HL-60 (cell line): ENCODE measurements at regions not wholly inside any gene's neighbourhood (a gene's known extent, or its start where the extent isn't known, plus 50 kb on each side); places are given as distances from the start of the nearest gene placed in this dataset.

Experiments used
- DNase-seq, 2 experiments: peaks; one replicate each; pipeline ENCODE4 v3.0.0-alpha.2; 2010 to 2020; ENCODE audit warnings: low read depth in 1 of 2, low spot score in 1 of 2
- H3K27ac ChIP-seq: fragments of 250-450 bp; sonication (Bioruptor Pico); replicated peaks from 2 replicates; pipeline ENCODE4 v1.5.1; 2020; ENCODE audit warnings: mild to moderate bottlenecking, moderate library complexity
- H3K27me3 ChIP-seq: fragments of 250-450 bp; sonication (Bioruptor Pico); 2 replicates; pipeline ENCODE4 v1.5.1; 2021; ENCODE audit warnings: mild to moderate bottlenecking, moderate library complexity; ENCODE audit not compliant: insufficient read depth, poor library complexity, severe bottlenecking
- H3K4me3 ChIP-seq: replicated peaks from 2 replicates; pipeline ENCODE4 v1.5.1; 2011; ENCODE audit warnings: mild to moderate bottlenecking, control low read depth, low read length; ENCODE audit not compliant: insufficient read depth
- CTCF ChIP-seq: IDR thresholded peaks from one replicate; pipeline ENCODE4 v1.5.1; 2011; ENCODE audit warnings: low read length, control low read depth, inconsistent platforms; ENCODE audit not compliant: insufficient read depth
- GABPA ChIP-seq: IDR thresholded peaks from 2 replicates; pipeline ENCODE4 v1.6.1; 2012; ENCODE audit warnings: low read depth
- POLR2AphosphoS5 ChIP-seq: IDR thresholded peaks from 2 replicates; pipeline ENCODE4 v1.6.1; 2012; ENCODE audit warnings: low read depth
- REST ChIP-seq: IDR thresholded peaks from 2 replicates; pipeline ENCODE4 v1.6.1; 2012; ENCODE audit warnings: low read depth; ENCODE audit not compliant: insufficient replicate concordance
- SPI1 ChIP-seq: IDR thresholded peaks from 2 replicates; pipeline ENCODE4 v1.6.1; 2012; ENCODE audit warnings: low read depth, mild to moderate bottlenecking, borderline replicate concordance

GRCh38 chr6:67558985-67559384, 1076.1 kb upstream of the ADGRB3 start:
- no peak for DNase-seq
- no peak for TF ChIP-seq CTCF
- TF ChIP-seq REST: no peak
- TF ChIP-seq POLR2AphosphoS5: no peak
- TF ChIP-seq SPI1: no peak
- no peak overlapping the region for H3K4me3 ChIP-seq
- H3K27ac ChIP-seq: no peak overlapping the region
- no peaks in the 10 kb centered on the region for H3K27me3 ChIP-seq

GRCh38 chr6:67544851-67545452, 1090.1 kb upstream of the ADGRB3 start:
- no peak for DNase-seq
- Histone ChIP-seq H3K27ac (no peak overlapping the region), H3K4me3 (no peak overlapping the region), H3K27me3 (no peaks in the 10 kb centered on the region)
- TF ChIP-seq CTCF (no peak), GABPA (no peak), SPI1 (no peak), POLR2AphosphoS5 (no peak)

- no peak for DNase-seq
- no peak for TF ChIP-seq POLR2AphosphoS5
- no peak for TF ChIP-seq GABPA
- no peak for TF ChIP-seq SPI1
- TF ChIP-seq CTCF: no peak
- no peak for TF ChIP-seq REST
- Histone ChIP-seq H3K4me3 (no peak overlapping the region), H3K27me3 (no peaks in the 10 kb centered on the region), H3K27ac (no peak overlapping the region)
Measured at GRCh38 chr6:67541586-67541985, 1093.5 kb upstream of the ADGRB3 start.

GRCh38 chr6:67538032-67538431, 1097.0 kb upstream of the ADGRB3 start:
- DNase-seq: no peak
- Histone ChIP-seq H3K27ac (no peak overlapping the region), H3K4me3 (no peak overlapping the region), H3K27me3 (no peaks in the 10 kb centered on the region)
- TF ChIP-seq REST (no peak), CTCF (no peak), GABPA (no peak), POLR2AphosphoS5 (no peak), SPI1 (no peak)
